ENCODE measurements at regions not wholly inside any gene's neighbourhood (a gene's known extent, or its start where the extent isn't known, plus 50 kb on each side); places are given as distances from the start of the nearest gene placed in this dataset.
"Not testable (repeated sequence)": the region's sequence is repeated elsewhere in the genome, so short reads cannot be mapped to it uniquely, and the experiment has no call there.

- not testable (repeated sequence) for TF ChIP-seq ZFP3 (CRISPR knock-in tag; IDR thresholded peaks at IDR 0.05); TSHZ2 (CRISPR knock-in tag; IDR thresholded peaks at IDR 0.05); ZFP30 (CRISPR knock-in tag; IDR thresholded peaks at IDR 0.05); RARB (CRISPR knock-in tag; IDR thresholded peaks at IDR 0.05); BACH2 (CRISPR knock-in tag; IDR thresholded peaks at IDR 0.05; ENCODE audit: borderline replicate concordance); CSRNP3 (CRISPR knock-in tag; IDR thresholded peaks at IDR 0.05); GLIS3 (CRISPR knock-in tag; IDR thresholded peaks at IDR 0.05); SNAI2 (CRISPR knock-in tag; IDR thresholded peaks at IDR 0.05)
Measured at GRCh38 chr5:52156809-52157208, 630.9 kb upstream of the ITGA1 start.
